C4-2B (cell line): ENCODE measurements at regions not wholly inside any gene's neighbourhood (a gene's known extent, or its start where the extent isn't known, plus 50 kb on each side); places are given as distances from the start of the nearest gene placed in this dataset.

Source experiments
- ZFX ChIP-seq: fragments of 450-650 bp; IDR thresholded peaks from 2 replicates; pipeline ENCODE4 v1.6.1; 2017
- TF ChIP-seq, protein P1 (sequence below): fragments of 450-650 bp; conservative IDR thresholded peaks from 2 replicates; pipeline ENCODE4 v1.5.1; 2017; ENCODE audit warnings: mild to moderate bottlenecking

DNA sequence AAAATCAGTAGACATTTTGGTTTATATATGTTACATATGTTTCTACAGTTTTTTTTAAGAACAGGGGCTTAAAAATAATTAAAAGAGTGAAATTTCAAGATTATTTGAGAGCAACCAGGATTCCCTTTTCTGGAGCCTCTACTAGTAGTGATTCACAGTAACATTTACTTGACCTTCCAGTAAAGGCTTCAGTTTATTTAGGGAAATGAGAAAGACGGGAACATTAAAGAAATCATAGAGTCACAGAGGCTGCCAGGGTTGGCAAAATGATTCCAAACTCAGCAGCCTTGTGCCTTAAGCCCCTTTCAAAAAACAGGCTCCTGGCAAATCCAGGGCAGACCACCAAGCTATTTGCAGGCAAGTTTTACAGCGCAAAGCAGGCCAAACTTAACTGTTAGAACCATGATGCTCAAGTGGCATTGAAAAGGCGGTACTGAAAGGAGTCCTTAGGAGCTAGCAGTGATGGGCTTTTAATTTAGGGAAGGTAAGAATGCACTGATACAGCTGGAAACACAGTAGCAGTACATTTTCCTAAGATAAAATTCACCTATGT, 201.1 kb upstream of the ADAMTS9 start:
- TF ChIP-seq, protein P1, sequence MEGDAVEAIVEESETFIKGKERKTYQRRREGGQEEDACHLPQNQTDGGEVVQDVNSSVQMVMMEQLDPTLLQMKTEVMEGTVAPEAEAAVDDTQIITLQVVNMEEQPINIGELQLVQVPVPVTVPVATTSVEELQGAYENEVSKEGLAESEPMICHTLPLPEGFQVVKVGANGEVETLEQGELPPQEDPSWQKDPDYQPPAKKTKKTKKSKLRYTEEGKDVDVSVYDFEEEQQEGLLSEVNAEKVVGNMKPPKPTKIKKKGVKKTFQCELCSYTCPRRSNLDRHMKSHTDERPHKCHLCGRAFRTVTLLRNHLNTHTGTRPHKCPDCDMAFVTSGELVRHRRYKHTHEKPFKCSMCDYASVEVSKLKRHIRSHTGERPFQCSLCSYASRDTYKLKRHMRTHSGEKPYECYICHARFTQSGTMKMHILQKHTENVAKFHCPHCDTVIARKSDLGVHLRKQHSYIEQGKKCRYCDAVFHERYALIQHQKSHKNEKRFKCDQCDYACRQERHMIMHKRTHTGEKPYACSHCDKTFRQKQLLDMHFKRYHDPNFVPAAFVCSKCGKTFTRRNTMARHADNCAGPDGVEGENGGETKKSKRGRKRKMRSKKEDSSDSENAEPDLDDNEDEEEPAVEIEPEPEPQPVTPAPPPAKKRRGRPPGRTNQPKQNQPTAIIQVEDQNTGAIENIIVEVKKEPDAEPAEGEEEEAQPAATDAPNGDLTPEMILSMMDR, result no peak
- TF ChIP-seq ZFX, result no peak
